Adipocyte (in vitro differentiated cells): ENCODE measurements at regions not wholly inside any gene's neighbourhood (a gene's known extent, or its start where the extent isn't known, plus 50 kb on each side); places are given as distances from the start of the nearest gene placed in this dataset.

Source experiments
- DNase-seq: peaks from one replicate; pipeline ENCODE4 v3.0.0-alpha.2; 2015; ENCODE audit warnings: low read depth
- H3K27me3 ChIP-seq: replicated peaks from 2 replicates; pipeline ENCODE4 v1.7.0; 2013; ENCODE audit warnings: mild to moderate bottlenecking, low read length, moderate library complexity; ENCODE audit not compliant: control insufficient read depth, insufficient read depth
- H3K36me3 ChIP-seq: 2 replicates; pipeline ENCODE4 v1.7.0; 2013; ENCODE audit warnings: low read length, mild to moderate bottlenecking, moderate library complexity; ENCODE audit not compliant: control insufficient read depth, insufficient read depth, severe bottlenecking
- H3K4me1 ChIP-seq: 2 replicates; pipeline ENCODE4 v1.7.0; 2013; ENCODE audit warnings: mild to moderate bottlenecking, low read length, moderate library complexity; ENCODE audit not compliant: control insufficient read depth, insufficient read depth
- H3K4me3 ChIP-seq: 2 replicates; pipeline ENCODE4 v1.7.0; 2013; ENCODE audit warnings: mild to moderate bottlenecking, low read length, moderate library complexity
- H3K9ac ChIP-seq: 2 replicates; pipeline ENCODE4 v1.7.0; 2013; ENCODE audit warnings: mild to moderate bottlenecking, low read length, moderate library complexity
- H3K9me3 ChIP-seq: 2 replicates; pipeline ENCODE4 v1.7.0; 2013; ENCODE audit warnings: mild to moderate bottlenecking, low read length, moderate library complexity; ENCODE audit not compliant: control insufficient read depth

DNA sequence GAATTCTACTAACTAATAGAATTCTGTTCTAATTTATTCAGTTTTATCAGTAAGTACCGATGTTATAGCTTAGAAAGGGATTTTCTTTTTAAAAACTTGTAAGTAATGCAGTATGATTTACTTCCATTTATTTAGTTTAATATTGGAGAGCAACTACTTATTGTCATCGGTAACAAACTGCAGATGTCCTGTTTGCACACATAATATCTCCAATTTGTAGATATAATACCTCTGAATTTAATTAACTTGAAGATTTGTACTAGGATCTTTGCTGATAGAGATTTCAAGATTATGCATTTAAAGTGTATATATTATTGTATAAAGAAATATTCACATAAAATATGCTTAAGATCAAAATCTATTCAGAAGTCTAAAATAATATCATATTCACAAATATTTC lies 356.7 kb downstream of the PCDH17 start:
- DNase-seq, result no peak
- Histone ChIP-seq H3K9me3 (no peaks in the 10 kb centered on the region), H3K9ac (no peak overlapping the region), H3K27me3 (no peaks in the 10 kb centered on the region), H3K4me1 (no peaks in the 10 kb centered on the region), H3K36me3 (no peaks in the 10 kb centered on the region), H3K4me3 (no peak overlapping the region)

- H3K9ac ChIP-seq, result no peak overlapping the region
- no peak overlapping the region for H3K4me3 ChIP-seq
- H3K27me3 ChIP-seq, result no peaks in the 10 kb centered on the region
- H3K4me1 ChIP-seq, result no peaks in the 10 kb centered on the region
- H3K9me3 ChIP-seq, result no peaks in the 10 kb centered on the region
- H3K36me3 ChIP-seq, result no peaks in the 10 kb centered on the region
- no peak for DNase-seq
These were observed 359.5 kb downstream of the PCDH17 start for GRCh38 chr13:57991041-57991440.

DNA sequence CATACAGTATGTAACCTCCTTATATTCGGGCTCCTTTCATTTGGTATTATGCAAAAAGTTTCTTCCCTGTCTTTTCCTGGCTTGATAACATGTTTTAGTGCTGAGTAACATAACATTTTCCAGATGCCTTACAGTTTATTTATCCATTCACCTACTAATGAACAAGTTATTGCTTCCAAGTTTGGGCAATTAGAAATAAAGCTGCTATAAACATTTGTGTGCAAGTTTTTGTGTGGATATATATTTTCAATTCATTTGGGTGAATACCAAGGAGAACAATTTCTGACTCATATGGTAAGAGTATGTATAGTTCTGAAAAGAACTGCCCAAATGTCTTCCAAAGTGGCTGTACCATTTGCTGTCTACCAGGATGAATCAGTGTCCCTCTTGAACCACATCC lies 360.9 kb downstream of the PCDH17 start:
- H3K4me1 ChIP-seq, result no peaks in the 10 kb centered on the region
- no peaks in the 10 kb centered on the region for H3K27me3 ChIP-seq
- H3K4me3 ChIP-seq, result no peak overlapping the region
- no peak for DNase-seq
- no peaks in the 10 kb centered on the region for H3K9me3 ChIP-seq
- H3K9ac ChIP-seq, result no peak overlapping the region
- H3K36me3 ChIP-seq, result no peaks in the 10 kb centered on the region

DNA sequence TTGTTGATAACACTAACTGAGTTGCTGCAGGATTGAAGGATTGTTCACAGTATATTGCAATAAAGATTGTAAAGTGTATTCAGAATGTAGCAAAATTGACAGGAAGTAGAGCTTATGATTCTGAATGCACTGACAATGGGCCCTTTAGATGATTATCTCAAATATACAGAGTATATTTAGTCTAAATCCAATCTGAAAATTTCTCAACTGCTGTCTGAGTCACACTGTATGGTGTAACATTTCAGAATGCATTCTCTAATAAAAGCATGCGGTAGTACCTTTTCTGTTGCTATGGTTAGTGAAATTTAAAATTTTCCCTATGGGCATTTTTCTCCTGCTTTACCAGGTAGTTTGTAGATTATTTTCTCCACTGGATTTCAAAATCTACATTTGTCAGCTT lies 365.2 kb downstream of the PCDH17 start:
- no peak for DNase-seq
- H3K4me1 ChIP-seq, result no peaks in the 10 kb centered on the region

GRCh38 chr13:58004751-58005150 lies 373.2 kb downstream of the PCDH17 start:
- H3K4me1 ChIP-seq, result no peaks in the 10 kb centered on the region
- no peak overlapping the region for H3K9ac ChIP-seq
- no peaks in the 10 kb centered on the region for H3K9me3 ChIP-seq
- H3K4me3 ChIP-seq, result no peak overlapping the region
- DNase-seq, result no peak
- H3K36me3 ChIP-seq, result no peaks in the 10 kb centered on the region
- no peaks in the 10 kb centered on the region for H3K27me3 ChIP-seq

More for the DNA sequence above, 365.2 kb downstream of the PCDH17 start:
- Histone ChIP-seq H3K9me3 (no peaks in the 10 kb centered on the region), H3K4me3 (no peak overlapping the region), H3K9ac (no peak overlapping the region), H3K27me3 (no peaks in the 10 kb centered on the region), H3K36me3 (no peaks in the 10 kb centered on the region)

DNA sequence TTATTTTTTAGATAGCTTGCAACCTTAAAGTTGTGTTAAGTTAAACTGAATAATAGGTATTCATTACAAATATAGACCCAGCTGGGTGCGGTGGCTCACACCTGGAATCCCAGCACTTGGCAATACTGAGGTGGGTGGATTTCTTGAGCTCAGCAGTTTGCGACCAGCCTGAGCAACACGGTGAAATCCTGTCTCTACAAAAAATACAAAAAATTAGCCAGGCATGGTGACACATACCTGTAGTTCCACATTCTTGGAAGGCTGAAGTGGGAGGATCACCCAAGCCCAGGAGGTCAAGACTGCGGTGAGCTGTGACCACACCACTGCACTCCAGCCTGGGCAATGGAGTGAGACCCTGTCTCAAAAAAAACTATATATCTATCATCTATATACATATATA lies 386.5 kb downstream of the PCDH17 start:
- no peaks in the 10 kb centered on the region for H3K9me3 ChIP-seq
- DNase-seq, result no peak
- H3K9ac ChIP-seq, result no peak overlapping the region
- no peaks in the 10 kb centered on the region for H3K36me3 ChIP-seq
- H3K4me3 ChIP-seq, result no peak overlapping the region
- no peaks in the 10 kb centered on the region for H3K27me3 ChIP-seq
- no peaks in the 10 kb centered on the region for H3K4me1 ChIP-seq

GRCh38 chr13:58018865-58019264 lies 387.3 kb downstream of the PCDH17 start:
- Histone ChIP-seq H3K27me3 (no peaks in the 10 kb centered on the region), H3K4me1 (no peaks in the 10 kb centered on the region), H3K4me3 (no peak overlapping the region), H3K9me3 (no peaks in the 10 kb centered on the region), H3K9ac (no peak overlapping the region), H3K36me3 (no peaks in the 10 kb centered on the region)
- DNase-seq, result no peak

- Histone ChIP-seq H3K9ac (no peak overlapping the region), H3K4me3 (no peak overlapping the region), H3K27me3 (no peaks in the 10 kb centered on the region), H3K4me1 (no peaks in the 10 kb centered on the region), H3K36me3 (no peaks in the 10 kb centered on the region), H3K9me3 (no peaks in the 10 kb centered on the region)
- DNase-seq, result no peak
These were observed 392.6 kb downstream of the PCDH17 start for GRCh38 chr13:58024103-58024502.

GRCh38 chr13:58025821-58026220 lies 394.3 kb downstream of the PCDH17 start:
- DNase-seq, result no peak
- no peaks in the 10 kb centered on the region for H3K4me1 ChIP-seq
- H3K9me3 ChIP-seq, result no peaks in the 10 kb centered on the region
- H3K9ac ChIP-seq, result no peak overlapping the region
- H3K27me3 ChIP-seq, result no peaks in the 10 kb centered on the region
- H3K4me3 ChIP-seq, result no peak overlapping the region
- no peaks in the 10 kb centered on the region for H3K36me3 ChIP-seq

- DNase-seq, result no peak
- Histone ChIP-seq H3K27me3 (no peaks in the 10 kb centered on the region), H3K4me1 (no peaks in the 10 kb centered on the region), H3K9ac (no peak overlapping the region), H3K36me3 (no peaks in the 10 kb centered on the region), H3K9me3 (no peaks in the 10 kb centered on the region), H3K4me3 (no peak overlapping the region)
These were observed 401.3 kb downstream of the PCDH17 start for GRCh38 chr13:58032676-58033460.

DNA sequence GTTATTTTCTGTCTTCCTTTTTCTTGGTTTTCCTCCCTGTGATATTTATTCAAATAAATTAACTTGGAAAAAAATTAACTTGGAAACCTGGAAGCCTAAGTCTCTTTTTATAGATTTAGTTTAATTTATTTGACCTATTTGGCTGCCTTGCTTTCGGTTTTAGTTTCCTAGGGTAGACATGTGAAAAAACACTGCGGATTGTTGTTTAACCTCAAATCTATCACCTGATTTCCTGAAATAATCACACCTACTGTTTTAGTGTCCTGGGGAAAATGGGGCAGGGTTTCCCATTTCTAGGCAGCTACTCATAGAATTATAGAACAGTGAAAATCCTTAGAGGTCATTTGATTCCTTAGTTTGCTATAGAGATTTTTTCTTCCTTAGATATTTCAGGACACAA lies 412.4 kb downstream of the PCDH17 start:
- Histone ChIP-seq H3K9ac (no peak overlapping the region), H3K4me1 (no peaks in the 10 kb centered on the region), H3K4me3 (no peak overlapping the region)

DNA sequence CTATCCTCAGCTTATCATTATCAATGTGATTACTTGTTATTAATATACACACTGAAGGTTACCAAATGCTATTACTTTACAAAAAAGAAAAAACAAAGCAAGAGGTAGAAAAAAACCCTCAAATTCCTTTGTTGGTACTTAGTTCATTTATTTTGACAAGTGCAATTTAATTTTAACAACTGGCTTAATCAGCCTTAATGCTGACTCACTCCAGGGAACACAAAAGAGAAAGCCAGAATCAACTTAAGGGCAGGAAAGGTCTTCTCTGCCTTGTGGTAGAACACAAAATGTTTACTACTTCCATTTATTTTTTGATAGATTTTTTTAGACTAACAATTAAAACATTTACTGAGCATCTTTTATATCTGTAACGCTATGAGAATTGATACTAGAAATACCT lies 417.1 kb downstream of the PCDH17 start:
- DNase-seq, result no peak
- no peak overlapping the region for H3K4me3 ChIP-seq
- no peak overlapping the region for H3K9ac ChIP-seq
- no peaks in the 10 kb centered on the region for H3K4me1 ChIP-seq
- no peaks in the 10 kb centered on the region for H3K27me3 ChIP-seq
- no peaks in the 10 kb centered on the region for H3K36me3 ChIP-seq
- H3K9me3 ChIP-seq, result peaks cover 3% of the 10 kb centered on the region

More for the DNA sequence above, 412.4 kb downstream of the PCDH17 start:
- Histone ChIP-seq H3K27me3 (no peaks in the 10 kb centered on the region), H3K36me3 (no peaks in the 10 kb centered on the region), H3K9me3 (peaks cover 3% of the 10 kb centered on the region)
- no peak for DNase-seq
